ENCODE measurements at regions not wholly inside any gene's neighbourhood (a gene's known extent, or its start where the extent isn't known, plus 50 kb on each side); places are given as distances from the start of the nearest gene placed in this dataset.

DNA sequence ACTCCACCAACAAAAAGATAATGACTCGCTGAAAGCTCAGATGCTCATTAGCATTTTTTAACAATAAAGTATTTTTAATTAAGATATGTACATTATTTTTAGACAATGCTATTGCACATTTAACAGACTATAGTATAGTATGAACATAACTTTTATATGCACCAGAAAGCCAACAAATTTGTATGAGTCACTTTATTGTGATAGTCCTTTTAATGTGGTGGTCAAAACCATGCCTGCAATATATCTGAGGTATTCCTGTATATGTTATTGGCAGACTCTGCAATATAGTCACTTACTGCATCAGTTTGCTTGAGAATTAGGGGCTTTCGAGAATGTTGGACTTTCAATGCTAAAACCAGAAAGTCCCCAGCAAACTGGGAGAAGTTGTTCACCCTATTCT, 51.7 kb upstream of the CCDC196 start:
- Histone ChIP-seq H3K4me1 (replicated peaks) (no peaks in the 10 kb centered on the region), H3K9me3 (replicated peaks) (no peaks in the 10 kb centered on the region), H3K4me3 (no peak overlapping the region), H3K27ac (no peak overlapping the region), H3K36me3 (no peaks in the 10 kb centered on the region), H3K27me3 (replicated peaks) (no peaks in the 10 kb centered on the region)
- DNase-seq (ENCODE audit: low read depth in 1 of 2, low spot score in 2 of 2): no peak

DNA sequence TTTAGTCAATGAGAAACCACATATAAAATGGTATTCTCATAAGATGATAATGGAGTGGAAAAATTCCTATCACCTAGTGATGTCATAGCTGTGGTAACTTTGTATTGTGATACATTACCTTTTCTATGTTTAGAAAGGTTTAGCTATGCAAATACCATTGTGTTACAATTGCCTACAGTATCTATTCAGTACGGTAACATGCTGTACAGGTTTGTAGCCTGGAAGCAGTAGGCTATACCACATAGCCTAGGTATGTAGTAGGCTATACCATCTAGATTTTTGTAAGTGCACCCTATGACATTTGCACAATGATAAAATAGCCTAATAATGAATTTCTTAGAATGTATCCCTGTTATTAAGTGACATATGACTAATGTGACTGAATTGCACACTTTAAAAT, 50.5 kb upstream of the CCDC196 start:
- Histone ChIP-seq H3K27me3 (replicated peaks) (no peaks in the 10 kb centered on the region), H3K27ac (no peak overlapping the region), H3K36me3 (no peaks in the 10 kb centered on the region), H3K4me1 (replicated peaks) (no peaks in the 10 kb centered on the region), H3K9me3 (replicated peaks) (no peaks in the 10 kb centered on the region), H3K4me3 (no peak overlapping the region)
- DNase-seq (ENCODE audit: low read depth in 1 of 2, low spot score in 2 of 2): no peak

Measured in SJSA1 (cell line).